Liver (tissue), 8 donors: ENCODE measurements at regions not wholly inside any gene's neighbourhood (a gene's known extent, or its start where the extent isn't known, plus 50 kb on each side); places are given as distances from the start of the nearest gene placed in this dataset.

Source experiments
- DNase-seq: peaks from one replicate; pipeline ENCODE4 v3.0.0-alpha.2; 2017; ENCODE audit warnings: low spot score
- H3K27ac ChIP-seq, 2 donors: one replicate each; pipeline ENCODE4 v1.7.0; 2013; ENCODE audit warnings: inconsistent platforms in 2 of 2, low read length in 2 of 2, control low read depth in 1 of 2, low read depth in 1 of 2, mild to moderate bottlenecking in 1 of 2
- H3K27me3 ChIP-seq, 4 donors: one replicate each; pipeline versions ENCODE4 v1.6.1 to v1.7.0; 2013; ENCODE audit warnings: low read length in 3 of 4, inconsistent platforms in 1 of 4, mild to moderate bottlenecking in 1 of 4, moderate library complexity in 1 of 4; ENCODE audit not compliant: control insufficient read depth in 4 of 4, insufficient read depth in 4 of 4
- H3K36me3 ChIP-seq, 4 donors: one replicate each; pipeline versions ENCODE4 v1.6.1 to v1.7.0; 2013; ENCODE audit warnings: low read length in 3 of 4, mild to moderate bottlenecking in 3 of 4, low read depth in 1 of 4, moderate library complexity in 1 of 4; ENCODE audit not compliant: control insufficient read depth in 4 of 4, insufficient read depth in 3 of 4
- H3K4me1 ChIP-seq, 4 donors: one replicate each; pipeline versions ENCODE4 v1.6.1 to v1.7.0; 2013; ENCODE audit warnings: low read length in 3 of 4, mild to moderate bottlenecking in 3 of 4, moderate library complexity in 1 of 4; ENCODE audit not compliant: control insufficient read depth in 4 of 4, insufficient read depth in 4 of 4
- H3K4me3 ChIP-seq, 3 donors: one replicate each; pipeline versions ENCODE4 v1.6.1 to v1.7.0; 2013; ENCODE audit warnings: low read length in 3 of 3, control low read depth in 1 of 3, low read depth in 1 of 3, mild to moderate bottlenecking in 1 of 3
- H3K9ac ChIP-seq, 2 donors: one replicate each; pipeline ENCODE4 v1.7.0; 2013; ENCODE audit warnings: low read length in 2 of 2, mild to moderate bottlenecking in 2 of 2, moderate library complexity in 2 of 2, control low read depth in 1 of 2, low read depth in 1 of 2
- H3K9me3 ChIP-seq, 4 donors: one replicate each; pipeline versions ENCODE4 v1.6.1 to v1.7.0; 2013; ENCODE audit warnings: low read length in 3 of 4; ENCODE audit not compliant: control insufficient read depth in 4 of 4
- FOXA2 ChIP-seq: IDR thresholded peaks from 2 replicates; pipeline ENCODE4 v1.6.1; 2016; ENCODE audit warnings: antibody characterized with exemption
- GABPA ChIP-seq, 2 donors: IDR thresholded peaks in 1 of 2; conservative IDR thresholded peaks in 1 of 2; 2 replicates each; pipeline ENCODE4 v1.6.1; 2016; ENCODE audit warnings: antibody characterized with exemption in 2 of 2, mild to moderate bottlenecking in 1 of 2, moderate library complexity in 1 of 2
- HNF4G ChIP-seq: IDR thresholded peaks from 2 replicates; pipeline ENCODE4 v1.6.1; 2016; ENCODE audit warnings: antibody characterized with exemption
- JUND ChIP-seq, 2 donors: IDR thresholded peaks; 2 replicates each; pipeline ENCODE4 v1.6.1; 2016; ENCODE audit warnings: antibody characterized with exemption in 2 of 2
- MAX ChIP-seq: IDR thresholded peaks from 2 replicates; pipeline ENCODE4 v1.6.1; 2016; ENCODE audit warnings: antibody characterized with exemption
- NR2F2 ChIP-seq: IDR thresholded peaks from 2 replicates; pipeline ENCODE4 v1.6.1; 2016; ENCODE audit warnings: antibody characterized with exemption
- REST ChIP-seq: IDR thresholded peaks from 2 replicates; pipeline ENCODE4 v1.6.1; 2016; ENCODE audit warnings: antibody characterized with exemption, mild to moderate bottlenecking
- RXRA ChIP-seq, 2 donors: IDR thresholded peaks; 2 replicates each; pipeline ENCODE4 v1.6.1; 2017 to 2018; ENCODE audit warnings: antibody characterized with exemption in 2 of 2, mild to moderate bottlenecking in 1 of 2
- SP1 ChIP-seq: IDR thresholded peaks from 2 replicates; pipeline ENCODE4 v1.6.1; 2018; ENCODE audit warnings: antibody characterized with exemption, mild to moderate bottlenecking
- TAF1 ChIP-seq: conservative IDR thresholded peaks from 2 replicates; pipeline ENCODE4 v1.6.1; 2016; ENCODE audit warnings: antibody characterized with exemption, mild to moderate bottlenecking
- YY1 ChIP-seq: IDR thresholded peaks from 2 replicates; pipeline ENCODE4 v1.6.1; 2016; ENCODE audit warnings: antibody characterized with exemption, mild to moderate bottlenecking
- WGBS: extraction: QIAGEN DNeasy Blood & Tissue Kit; methylation state at CpG from one replicate; pipeline ENCODE4 v1.1.7; 2013; 5-methylcytosine and 5-hydroxymethylcytosine counted together
- TF ChIP-seq, protein P1 (sequence below): fragments of 150-350 bp; IDR thresholded peaks from 2 replicates; pipeline ENCODE4 v1.5.1; 2017; ENCODE audit warnings: improper control_type of control experiment, low read depth, low read length; ENCODE audit not compliant: missing input control
- TF ChIP-seq, protein P2 (sequence below): IDR thresholded peaks from 2 replicates; pipeline ENCODE4 v1.6.1; 2016; ENCODE audit warnings: antibody characterized with exemption
- donor health status: healthy.
- donor health status: healthy.
- donor health status: healthy.
- donor health status: healthy.
- donor health status: healthy.

DNA sequence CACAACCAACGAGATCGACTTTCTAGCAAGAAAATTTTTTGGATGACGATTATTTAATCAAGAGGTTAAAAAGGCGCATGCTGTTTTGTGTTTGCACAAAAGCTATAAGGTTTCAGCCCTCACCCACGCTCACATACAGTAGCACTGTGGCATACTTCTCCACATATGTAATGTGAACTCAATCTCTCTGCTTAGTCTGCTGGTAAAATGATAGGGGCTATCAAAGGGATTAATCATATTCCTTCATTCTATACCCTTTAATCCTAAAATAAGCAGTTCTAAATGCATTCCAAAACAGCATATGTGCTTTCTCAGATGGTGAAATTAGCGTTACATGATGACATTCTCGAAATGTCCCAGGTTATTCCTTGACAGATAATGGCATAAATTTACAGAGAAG lies 196.9 kb upstream of the PRICKLE2 start:
- TF ChIP-seq RXRA (IDR thresholded peaks at IDR 0.05): no peak
- TF ChIP-seq GABPA (IDR thresholded peaks at IDR 0.05 in 1 of 2, conservative IDR thresholded peaks at IDR 0.05 in 1 of 2): no peak
- no peak for TF ChIP-seq MAX
- TF ChIP-seq, protein P1, sequence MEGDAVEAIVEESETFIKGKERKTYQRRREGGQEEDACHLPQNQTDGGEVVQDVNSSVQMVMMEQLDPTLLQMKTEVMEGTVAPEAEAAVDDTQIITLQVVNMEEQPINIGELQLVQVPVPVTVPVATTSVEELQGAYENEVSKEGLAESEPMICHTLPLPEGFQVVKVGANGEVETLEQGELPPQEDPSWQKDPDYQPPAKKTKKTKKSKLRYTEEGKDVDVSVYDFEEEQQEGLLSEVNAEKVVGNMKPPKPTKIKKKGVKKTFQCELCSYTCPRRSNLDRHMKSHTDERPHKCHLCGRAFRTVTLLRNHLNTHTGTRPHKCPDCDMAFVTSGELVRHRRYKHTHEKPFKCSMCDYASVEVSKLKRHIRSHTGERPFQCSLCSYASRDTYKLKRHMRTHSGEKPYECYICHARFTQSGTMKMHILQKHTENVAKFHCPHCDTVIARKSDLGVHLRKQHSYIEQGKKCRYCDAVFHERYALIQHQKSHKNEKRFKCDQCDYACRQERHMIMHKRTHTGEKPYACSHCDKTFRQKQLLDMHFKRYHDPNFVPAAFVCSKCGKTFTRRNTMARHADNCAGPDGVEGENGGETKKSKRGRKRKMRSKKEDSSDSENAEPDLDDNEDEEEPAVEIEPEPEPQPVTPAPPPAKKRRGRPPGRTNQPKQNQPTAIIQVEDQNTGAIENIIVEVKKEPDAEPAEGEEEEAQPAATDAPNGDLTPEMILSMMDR: no peak
- DNase-seq: no peak

GRCh38 chr3:64417816-64418215 lies 192.6 kb upstream of the PRICKLE2 start:
- Histone ChIP-seq H3K9me3 (no peaks in the 10 kb centered on the region), H3K36me3 (no peaks in the 10 kb centered on the region), H3K27me3 (peaks cover 0 to 4% (median 0%) of the 10 kb centered on the region in 4 donors), H3K4me1 (no peaks in the 10 kb centered on the region), H3K4me3 (no peak overlapping the region), H3K9ac (no peak overlapping the region), H3K27ac (no peak overlapping the region)
- DNase-seq: no peak
- TF ChIP-seq SP1 (no peak), HNF4G (no peak), TAF1 (no peak), REST (no peak), FOXA2 (no peak), NR2F2 (no peak), YY1 (no peak), JUND (IDR thresholded peaks at IDR 0.05) (no peak), GABPA (IDR thresholded peaks at IDR 0.05 in 1 of 2, conservative IDR thresholded peaks at IDR 0.05 in 1 of 2) (no peak)
- TF ChIP-seq, protein P2, sequence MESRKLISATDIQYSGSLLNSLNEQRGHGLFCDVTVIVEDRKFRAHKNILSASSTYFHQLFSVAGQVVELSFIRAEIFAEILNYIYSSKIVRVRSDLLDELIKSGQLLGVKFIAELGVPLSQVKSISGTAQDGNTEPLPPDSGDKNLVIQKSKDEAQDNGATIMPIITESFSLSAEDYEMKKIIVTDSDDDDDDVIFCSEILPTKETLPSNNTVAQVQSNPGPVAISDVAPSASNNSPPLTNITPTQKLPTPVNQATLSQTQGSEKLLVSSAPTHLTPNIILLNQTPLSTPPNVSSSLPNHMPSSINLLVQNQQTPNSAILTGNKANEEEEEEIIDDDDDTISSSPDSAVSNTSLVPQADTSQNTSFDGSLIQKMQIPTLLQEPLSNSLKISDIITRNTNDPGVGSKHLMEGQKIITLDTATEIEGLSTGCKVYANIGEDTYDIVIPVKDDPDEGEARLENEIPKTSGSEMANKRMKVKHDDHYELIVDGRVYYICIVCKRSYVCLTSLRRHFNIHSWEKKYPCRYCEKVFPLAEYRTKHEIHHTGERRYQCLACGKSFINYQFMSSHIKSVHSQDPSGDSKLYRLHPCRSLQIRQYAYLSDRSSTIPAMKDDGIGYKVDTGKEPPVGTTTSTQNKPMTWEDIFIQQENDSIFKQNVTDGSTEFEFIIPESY: no peak
- WGBS: 68% methylated on average over 4 of the region's 4 CpGs

More for the DNA sequence above, 196.9 kb upstream of the PRICKLE2 start:
- H3K9ac ChIP-seq: no peak overlapping the region
- WGBS: 74% methylated on average over 7 of the region's 7 CpGs
- H3K36me3 ChIP-seq: no peaks in the 10 kb centered on the region
- no peaks in the 10 kb centered on the region for H3K9me3 ChIP-seq
- H3K27ac ChIP-seq: no peak overlapping the region
- no peaks in the 10 kb centered on the region for H3K4me1 ChIP-seq
- peaks cover 0 to 4% (median 0%) of the 10 kb centered on the region in 4 donors for H3K27me3 ChIP-seq
- no peak overlapping the region for H3K4me3 ChIP-seq
